ENCODE measurements at regions not wholly inside any gene's neighbourhood (a gene's known extent, or its start where the extent isn't known, plus 50 kb on each side); places are given as distances from the start of the nearest gene placed in this dataset.

GRCh38 chr12:73964641-73965040 is 573.0 kb upstream of the ATXN7L3B start:
- no peak for TF ChIP-seq CTCF (IDR thresholded peaks at IDR 0.05)
- TF ChIP-seq POLR2A (IDR thresholded peaks at IDR 0.05): no peak
